Tibial nerve (tissue), 4 donors: ENCODE measurements at regions not wholly inside any gene's neighbourhood (a gene's known extent, or its start where the extent isn't known, plus 50 kb on each side); places are given as distances from the start of the nearest gene placed in this dataset.

ENCODE experiments used
- EP300 ChIP-seq, 2 donors: sonication (generic); formaldehyde crosslinking; IDR thresholded peaks; one replicate each; pipeline ENCODE4 v1.6.1; 2017; ENCODE audit warnings: antibody characterized with exemption in 2 of 2, mild to moderate bottlenecking in 1 of 2
- TF ChIP-seq, protein P1 (sequence below), 5 experiments: fragments of 200-600 bp in 3 of 5; fragments of 450-650 bp in 2 of 5; sonication (generic) in 3 of 5; IDR thresholded peaks; one replicate each; pipeline ENCODE4 v1.5.1; 2016 to 2019; ENCODE audit warnings: antibody characterized with exemption in 5 of 5, mild to moderate bottlenecking in 3 of 5, moderate library complexity in 2 of 5

DNA sequence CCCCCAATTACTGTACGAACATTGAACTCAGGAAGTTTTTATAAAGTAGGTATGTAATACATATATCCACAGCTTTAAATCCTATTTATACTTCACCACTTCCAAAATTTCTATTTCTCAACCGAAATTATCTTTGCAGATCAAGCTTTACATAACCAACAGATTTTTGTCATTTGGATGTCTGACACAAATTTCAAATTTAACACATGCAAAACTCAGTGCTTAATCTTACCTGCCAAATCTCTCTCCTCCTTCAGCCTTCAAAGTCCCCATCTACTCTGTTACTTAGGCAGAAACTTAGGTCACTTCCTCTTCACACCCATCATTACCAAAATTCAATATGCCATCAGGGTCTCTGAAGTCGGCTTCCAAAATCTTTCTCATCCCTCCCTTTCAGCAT, 990.1 kb upstream of the NRXN1 start:
- TF ChIP-seq, protein P1, sequence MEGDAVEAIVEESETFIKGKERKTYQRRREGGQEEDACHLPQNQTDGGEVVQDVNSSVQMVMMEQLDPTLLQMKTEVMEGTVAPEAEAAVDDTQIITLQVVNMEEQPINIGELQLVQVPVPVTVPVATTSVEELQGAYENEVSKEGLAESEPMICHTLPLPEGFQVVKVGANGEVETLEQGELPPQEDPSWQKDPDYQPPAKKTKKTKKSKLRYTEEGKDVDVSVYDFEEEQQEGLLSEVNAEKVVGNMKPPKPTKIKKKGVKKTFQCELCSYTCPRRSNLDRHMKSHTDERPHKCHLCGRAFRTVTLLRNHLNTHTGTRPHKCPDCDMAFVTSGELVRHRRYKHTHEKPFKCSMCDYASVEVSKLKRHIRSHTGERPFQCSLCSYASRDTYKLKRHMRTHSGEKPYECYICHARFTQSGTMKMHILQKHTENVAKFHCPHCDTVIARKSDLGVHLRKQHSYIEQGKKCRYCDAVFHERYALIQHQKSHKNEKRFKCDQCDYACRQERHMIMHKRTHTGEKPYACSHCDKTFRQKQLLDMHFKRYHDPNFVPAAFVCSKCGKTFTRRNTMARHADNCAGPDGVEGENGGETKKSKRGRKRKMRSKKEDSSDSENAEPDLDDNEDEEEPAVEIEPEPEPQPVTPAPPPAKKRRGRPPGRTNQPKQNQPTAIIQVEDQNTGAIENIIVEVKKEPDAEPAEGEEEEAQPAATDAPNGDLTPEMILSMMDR (IDR thresholded peaks at IDR 0.05): no peak
- no peak for TF ChIP-seq EP300 (IDR thresholded peaks at IDR 0.05)
